HCT116 (cell line): ENCODE measurements at regions not wholly inside any gene's neighbourhood (a gene's known extent, or its start where the extent isn't known, plus 50 kb on each side); places are given as distances from the start of the nearest gene placed in this dataset.

ENCODE experiments used
- TF ChIP-seq, protein P1 (sequence below): IDR thresholded peaks from 2 replicates; pipeline ENCODE4 v1.6.1; 2011; ENCODE audit warnings: mild to moderate bottlenecking, low read length, moderate library complexity; ENCODE audit not compliant: insufficient replicate concordance; ENCODE audit errors: extremely low read depth
- TF ChIP-seq, protein P2 (sequence below), 3 experiments: fragments of 200-600 bp in 1 of 3; sonication (generic) in 1 of 3; IDR thresholded peaks in 2 of 3; conservative IDR thresholded peaks in 1 of 3; 2 replicates each; pipeline ENCODE4 v1.5.1; 2012 to 2017; ENCODE audit warnings: low read depth in 2 of 3, low read length in 2 of 3, antibody characterized with exemption in 1 of 3, borderline replicate concordance in 1 of 3, control low read depth in 1 of 3, mild to moderate bottlenecking in 1 of 3, mixed read lengths in 1 of 3, mixed run types in 1 of 3, moderate library complexity in 1 of 3; ENCODE audit not compliant: insufficient read depth in 1 of 3

DNA sequence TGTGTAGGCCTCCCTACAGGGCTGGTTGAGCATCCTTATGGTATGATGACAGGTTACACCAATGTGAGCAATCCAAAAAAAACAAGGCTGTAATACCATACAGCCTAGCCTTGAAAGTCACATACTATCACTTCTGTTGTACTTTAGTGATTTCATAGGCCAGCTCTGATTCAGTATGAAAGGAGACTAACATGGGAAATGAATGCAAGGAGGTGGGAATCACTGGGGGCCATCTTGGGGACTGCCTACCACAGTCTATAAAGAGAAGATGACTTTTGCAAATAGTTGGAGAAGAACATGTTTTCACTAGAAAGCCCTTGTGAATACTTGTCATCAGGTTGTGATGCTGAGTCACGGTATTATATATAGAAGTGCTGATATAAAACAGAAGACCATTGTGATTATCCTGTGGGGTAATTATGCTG lies 270.7 kb downstream of the S1PR1 start:
- TF ChIP-seq, protein P1, sequence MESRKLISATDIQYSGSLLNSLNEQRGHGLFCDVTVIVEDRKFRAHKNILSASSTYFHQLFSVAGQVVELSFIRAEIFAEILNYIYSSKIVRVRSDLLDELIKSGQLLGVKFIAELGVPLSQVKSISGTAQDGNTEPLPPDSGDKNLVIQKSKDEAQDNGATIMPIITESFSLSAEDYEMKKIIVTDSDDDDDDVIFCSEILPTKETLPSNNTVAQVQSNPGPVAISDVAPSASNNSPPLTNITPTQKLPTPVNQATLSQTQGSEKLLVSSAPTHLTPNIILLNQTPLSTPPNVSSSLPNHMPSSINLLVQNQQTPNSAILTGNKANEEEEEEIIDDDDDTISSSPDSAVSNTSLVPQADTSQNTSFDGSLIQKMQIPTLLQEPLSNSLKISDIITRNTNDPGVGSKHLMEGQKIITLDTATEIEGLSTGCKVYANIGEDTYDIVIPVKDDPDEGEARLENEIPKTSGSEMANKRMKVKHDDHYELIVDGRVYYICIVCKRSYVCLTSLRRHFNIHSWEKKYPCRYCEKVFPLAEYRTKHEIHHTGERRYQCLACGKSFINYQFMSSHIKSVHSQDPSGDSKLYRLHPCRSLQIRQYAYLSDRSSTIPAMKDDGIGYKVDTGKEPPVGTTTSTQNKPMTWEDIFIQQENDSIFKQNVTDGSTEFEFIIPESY = no peak
- TF ChIP-seq, protein P2, sequence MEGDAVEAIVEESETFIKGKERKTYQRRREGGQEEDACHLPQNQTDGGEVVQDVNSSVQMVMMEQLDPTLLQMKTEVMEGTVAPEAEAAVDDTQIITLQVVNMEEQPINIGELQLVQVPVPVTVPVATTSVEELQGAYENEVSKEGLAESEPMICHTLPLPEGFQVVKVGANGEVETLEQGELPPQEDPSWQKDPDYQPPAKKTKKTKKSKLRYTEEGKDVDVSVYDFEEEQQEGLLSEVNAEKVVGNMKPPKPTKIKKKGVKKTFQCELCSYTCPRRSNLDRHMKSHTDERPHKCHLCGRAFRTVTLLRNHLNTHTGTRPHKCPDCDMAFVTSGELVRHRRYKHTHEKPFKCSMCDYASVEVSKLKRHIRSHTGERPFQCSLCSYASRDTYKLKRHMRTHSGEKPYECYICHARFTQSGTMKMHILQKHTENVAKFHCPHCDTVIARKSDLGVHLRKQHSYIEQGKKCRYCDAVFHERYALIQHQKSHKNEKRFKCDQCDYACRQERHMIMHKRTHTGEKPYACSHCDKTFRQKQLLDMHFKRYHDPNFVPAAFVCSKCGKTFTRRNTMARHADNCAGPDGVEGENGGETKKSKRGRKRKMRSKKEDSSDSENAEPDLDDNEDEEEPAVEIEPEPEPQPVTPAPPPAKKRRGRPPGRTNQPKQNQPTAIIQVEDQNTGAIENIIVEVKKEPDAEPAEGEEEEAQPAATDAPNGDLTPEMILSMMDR (IDR thresholded peaks at IDR 0.05 in 2 of 3, conservative IDR thresholded peaks at IDR 0.05 in 1 of 3; ENCODE audit: borderline replicate concordance in 1 of 3, insufficient read depth in 1 of 3, low read depth in 2 of 3, low read length in 2 of 3) = no peak
